Endothelial cell of umbilical vein (primary cell): ENCODE measurements at regions not wholly inside any gene's neighbourhood (a gene's known extent, or its start where the extent isn't known, plus 50 kb on each side); places are given as distances from the start of the nearest gene placed in this dataset.

ENCODE experiments used
- BruUV-seq: library from RNA; stranded (reverse); fragments of 400-500 nt; replicated peaks from 2 replicates; lab custom pipeline; 2021; lab: Mats Ljungman, UMichigan
- CTCF ChIA-PET: fragments of 300-600, 350-600 bp; sonication (Branson Sonifier 250); formaldehyde crosslinking; loops from one replicate; lab custom pipeline; 2021; ENCODE audit warnings: antibody characterized with exemption, inconsistent platforms; lab: Charles Lee
- POLR2A ChIA-PET: fragments of 300-600, 350-600 bp; sonication (Branson Sonifier 250); formaldehyde crosslinking; loops from one replicate; lab custom pipeline; 2021; ENCODE audit warnings: antibody characterized with exemption, inconsistent platforms; lab: Charles Lee
- DNase-seq: peaks from one replicate; pipeline ENCODE4 v3.0.0-alpha.2; 2011; ENCODE audit warnings: low read depth, low spot score
- FAIRE-seq: peaks from 2 replicates; lab custom pipeline; 2011; peaks lifted over from hg19 to GRCh38; lab: Jason Lieb, UNC
- H2AFZ ChIP-seq: 2 replicates; pipeline ENCODE4 v1.6.0; 2012; ENCODE audit warnings: low read depth, low read length, control low read depth, inconsistent platforms
- H3K27ac ChIP-seq: 2 replicates; pipeline ENCODE4 v1.5.1; 2011; ENCODE audit warnings: low read depth, mild to moderate bottlenecking, control low read depth, low read length, moderate library complexity; ENCODE audit not compliant: insufficient read depth
- H3K27me3 ChIP-seq, 2 experiments: 2 replicates each; pipeline versions ENCODE4 v1.6.0 to v1.6.1; 2011; ENCODE audit warnings: low read length in 2 of 2, mixed read lengths in 1 of 2; ENCODE audit not compliant: control insufficient read depth in 2 of 2, insufficient read depth in 2 of 2
- H3K36me3 ChIP-seq, 2 experiments: 2 replicates in 1 of 2; 3 replicates in 1 of 2; pipeline ENCODE4 v1.5.1; 2011; ENCODE audit warnings: low read length in 2 of 2, mild to moderate bottlenecking in 1 of 2, moderate library complexity in 1 of 2; ENCODE audit not compliant: control insufficient read depth in 2 of 2, insufficient read depth in 2 of 2; ENCODE audit errors: extremely low read depth in 1 of 2
- H3K4me1 ChIP-seq: 3 replicates; pipeline ENCODE4 v1.5.1; 2011; ENCODE audit warnings: mild to moderate bottlenecking, low read length; ENCODE audit not compliant: control insufficient read depth, insufficient read depth; ENCODE audit errors: extremely low read depth
- H3K4me2 ChIP-seq: 2 replicates; pipeline ENCODE4 v1.6.1; 2011; ENCODE audit warnings: low read length, control low read depth, mixed read lengths; ENCODE audit not compliant: insufficient read depth
- H3K4me3 ChIP-seq, 3 experiments: fragments of 200-600 bp in 1 of 3; sonication (generic), shearing (Covaris generic) in 1 of 3; replicated peaks in 1 of 3; 2 replicates each; pipeline ENCODE4 v1.5.1; 2011 to 2016; ENCODE audit warnings: control low read depth in 3 of 3, low read length in 3 of 3, mild to moderate bottlenecking in 2 of 3, inconsistent platforms in 1 of 3, low read depth in 1 of 3, moderate library complexity in 1 of 3; ENCODE audit not compliant: insufficient read depth in 1 of 3
- H3K79me2 ChIP-seq: 2 replicates; pipeline ENCODE4 v1.6.0; 2012; ENCODE audit warnings: low read length, inconsistent platforms; ENCODE audit not compliant: control insufficient read depth, insufficient read depth
- H3K9ac ChIP-seq: replicated peaks from 2 replicates; pipeline ENCODE3; 2011; ENCODE audit warnings: low read length, control low read depth; ENCODE audit not compliant: insufficient read depth; ENCODE audit errors: extremely low read depth
- H3K9me1 ChIP-seq: replicated peaks from 3 replicates; pipeline ENCODE4 v1.6.0; 2011; ENCODE audit warnings: mild to moderate bottlenecking, low read length; ENCODE audit not compliant: control insufficient read depth, insufficient read depth; ENCODE audit errors: extremely low read depth
- H3K9me3 ChIP-seq: replicated peaks from 2 replicates; pipeline ENCODE4 v1.5.1; 2012; ENCODE audit warnings: low read length, inconsistent platforms; ENCODE audit not compliant: control insufficient read depth, insufficient read depth
- H4K20me1 ChIP-seq: replicated peaks from 2 replicates; pipeline ENCODE3; 2011; ENCODE audit warnings: mild to moderate bottlenecking, low read length; ENCODE audit not compliant: control insufficient read depth, insufficient read depth; ENCODE audit errors: extremely low read depth
- EZH2 ChIP-seq: IDR thresholded peaks from 2 replicates; pipeline ENCODE4 v1.6.1; 2012; ENCODE audit warnings: borderline replicate concordance, low read depth, mild to moderate bottlenecking, moderate library complexity, low read length, inconsistent platforms; ENCODE audit not compliant: severe bottlenecking
- FOS ChIP-seq: IDR thresholded peaks from 2 replicates; pipeline ENCODE4 v1.6.1; 2011; ENCODE audit warnings: mild to moderate bottlenecking, low read length, moderate library complexity, borderline replicate concordance; ENCODE audit not compliant: insufficient read depth
- GATA2 ChIP-seq: IDR thresholded peaks from 2 replicates; pipeline ENCODE4 v1.7.0; 2011; ENCODE audit warnings: low read depth, mild to moderate bottlenecking, moderate library complexity, mixed read lengths, low read length; ENCODE audit not compliant: insufficient read length, insufficient read depth
- JUN ChIP-seq: IDR thresholded peaks from 2 replicates; pipeline ENCODE4 v1.6.1; 2011; ENCODE audit warnings: borderline replicate concordance, low read depth; ENCODE audit not compliant: insufficient read length, insufficient read depth
- MYC ChIP-seq: IDR thresholded peaks from one replicate; pipeline ENCODE4 v1.6.1; 2011; ENCODE audit warnings: mild to moderate bottlenecking, low read depth, low read length
- POLR2A ChIP-seq: IDR thresholded peaks from 2 replicates; pipeline ENCODE4 v1.6.1; 2012; ENCODE audit warnings: low read depth, mild to moderate bottlenecking, control low read depth, low read length
- POLR2AphosphoS5 ChIP-seq: IDR thresholded peaks from 2 replicates; pipeline ENCODE4 v1.6.1; 2012; ENCODE audit warnings: low read depth, mild to moderate bottlenecking, control low read depth, low read length, moderate library complexity; ENCODE audit not compliant: insufficient read depth
- dilution Hi-C: fragments of 300-500 bp; cut with MboI; formaldehyde crosslinking; loops from one replicate; pipeline ENCODE4 v1.15.0; 2019; ENCODE audit warnings: low sequenced_read_pairs; ENCODE audit not compliant: extremely low pct_ligation_motif_present
- intact Hi-C: fragments of 100-400 bp; cut with micrococcal nuclease; formaldehyde crosslinking; loops from one replicate; pipeline ENCODE4 v1.10.0; 2022
- TF ChIP-seq, protein P1 (sequence below), 2 donors: IDR thresholded peaks; 1 replicate in 1 of 2; 2 replicates in 1 of 2; pipeline ENCODE4 v1.5.1; 2011; ENCODE audit warnings: low read length in 2 of 2, mild to moderate bottlenecking in 2 of 2, moderate library complexity in 2 of 2, control low read depth in 1 of 2, inconsistent platforms in 1 of 2, low read depth in 1 of 2; ENCODE audit not compliant: insufficient read depth in 1 of 2; ENCODE audit errors: extremely low read depth in 1 of 2
- TF ChIP-seq, protein P2 (sequence below): IDR thresholded peaks from 2 replicates; pipeline ENCODE4 v1.6.1; 2011; ENCODE audit not compliant: insufficient read depth, insufficient read length

DNA sequence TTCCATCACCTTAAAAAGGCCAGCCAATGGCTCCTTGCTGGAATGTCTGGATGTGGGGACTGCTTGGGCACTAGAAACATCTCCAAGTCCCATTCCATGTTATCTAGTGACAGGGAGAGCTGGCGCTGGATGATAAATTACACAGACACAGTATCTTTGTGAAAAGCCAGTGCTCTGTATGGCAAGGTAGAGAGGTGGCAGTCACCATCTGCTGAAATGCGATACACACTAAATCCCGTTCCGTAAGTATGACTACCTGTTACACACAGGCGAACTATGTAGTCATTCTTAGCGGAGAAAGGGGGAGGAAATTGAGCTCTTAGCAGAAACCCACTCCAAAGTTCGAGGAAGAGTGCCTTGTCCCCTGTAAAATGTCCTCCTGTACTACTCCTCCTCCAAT is 81.0 kb upstream of the MYOCD start:
- no TSS peak for BruUV-seq
- Histone ChIP-seq H3K9me3 (peaks cover 1% of the 10 kb centered on the region), H2AFZ (no peak overlapping the region), H3K4me3 (no peak overlapping the region), H3K4me2 (no peak overlapping the region), H3K9ac (no peak overlapping the region), H4K20me1 (no peaks in the 10 kb centered on the region), H3K4me1 (no peaks in the 10 kb centered on the region), H3K27me3 (no peaks in the 10 kb centered on the region), H3K27ac (no peak overlapping the region), H3K79me2 (no peaks in the 10 kb centered on the region), H3K9me1 (no peaks in the 10 kb centered on the region), H3K36me3 (no peaks in the 10 kb centered on the region)
- TF ChIP-seq GATA2 = no peak
- no peak for TF ChIP-seq MYC
- no peak for TF ChIP-seq POLR2AphosphoS5
- TF ChIP-seq, protein P1, sequence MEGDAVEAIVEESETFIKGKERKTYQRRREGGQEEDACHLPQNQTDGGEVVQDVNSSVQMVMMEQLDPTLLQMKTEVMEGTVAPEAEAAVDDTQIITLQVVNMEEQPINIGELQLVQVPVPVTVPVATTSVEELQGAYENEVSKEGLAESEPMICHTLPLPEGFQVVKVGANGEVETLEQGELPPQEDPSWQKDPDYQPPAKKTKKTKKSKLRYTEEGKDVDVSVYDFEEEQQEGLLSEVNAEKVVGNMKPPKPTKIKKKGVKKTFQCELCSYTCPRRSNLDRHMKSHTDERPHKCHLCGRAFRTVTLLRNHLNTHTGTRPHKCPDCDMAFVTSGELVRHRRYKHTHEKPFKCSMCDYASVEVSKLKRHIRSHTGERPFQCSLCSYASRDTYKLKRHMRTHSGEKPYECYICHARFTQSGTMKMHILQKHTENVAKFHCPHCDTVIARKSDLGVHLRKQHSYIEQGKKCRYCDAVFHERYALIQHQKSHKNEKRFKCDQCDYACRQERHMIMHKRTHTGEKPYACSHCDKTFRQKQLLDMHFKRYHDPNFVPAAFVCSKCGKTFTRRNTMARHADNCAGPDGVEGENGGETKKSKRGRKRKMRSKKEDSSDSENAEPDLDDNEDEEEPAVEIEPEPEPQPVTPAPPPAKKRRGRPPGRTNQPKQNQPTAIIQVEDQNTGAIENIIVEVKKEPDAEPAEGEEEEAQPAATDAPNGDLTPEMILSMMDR (IDR thresholded peaks at IDR 0.05; ENCODE audit: extremely low read depth in 1 of 2, insufficient read depth in 1 of 2, low read depth in 1 of 2, low read length in 2 of 2) = no peak
- TF ChIP-seq POLR2A = no peak
- TF ChIP-seq JUN = no peak
- TF ChIP-seq, protein P2, sequence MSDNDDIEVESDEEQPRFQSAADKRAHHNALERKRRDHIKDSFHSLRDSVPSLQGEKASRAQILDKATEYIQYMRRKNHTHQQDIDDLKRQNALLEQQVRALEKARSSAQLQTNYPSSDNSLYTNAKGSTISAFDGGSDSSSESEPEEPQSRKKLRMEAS = no peak
- TF ChIP-seq EZH2 = no peak
- TF ChIP-seq FOS = no peak
- ChIA-PET POLR2A (no interaction called here), CTCF (no interaction called here)
- intact Hi-C loops = no loop called here
- dilution Hi-C loops = no loop called here
- FAIRE-seq (no peak), DNase-seq (no peak)
